ENCODE measurements at regions not wholly inside any gene's neighbourhood (a gene's known extent, or its start where the extent isn't known, plus 50 kb on each side); places are given as distances from the start of the nearest gene placed in this dataset.

DNA sequence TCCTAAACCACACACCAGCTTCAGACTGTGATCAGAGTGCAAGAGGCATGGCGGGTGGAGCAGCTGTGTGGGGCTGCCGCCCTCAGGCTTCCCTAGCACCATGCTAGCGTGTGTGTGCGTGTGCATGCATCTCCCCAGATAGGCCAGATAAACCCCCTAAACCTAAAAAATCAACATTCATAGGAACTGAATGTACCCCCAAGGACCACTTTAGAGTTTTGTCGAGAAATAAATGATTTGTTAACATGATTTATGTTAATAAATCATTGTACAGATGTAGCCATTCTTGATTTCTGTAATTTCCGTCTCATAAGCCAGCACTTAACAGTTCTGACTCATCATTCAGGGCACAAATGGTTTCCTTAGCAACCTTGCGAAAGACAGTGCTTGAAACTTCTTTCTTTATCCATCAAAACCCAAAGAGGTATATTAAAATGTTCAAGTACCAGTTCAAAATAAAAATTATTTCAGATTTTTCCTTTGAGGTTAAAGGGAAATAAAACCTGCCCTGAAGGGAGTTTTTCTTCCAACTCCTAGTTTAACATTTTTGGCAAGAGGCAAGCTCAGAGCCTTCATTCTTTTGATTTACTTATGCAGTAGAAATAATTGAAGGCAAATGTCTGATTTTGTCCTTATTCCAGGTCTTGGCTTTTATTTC, 206.2 kb upstream of the RGS6 start:
- intact Hi-C loops (cut with DNase I): no loop called here
- Histone ChIP-seq H3K4me1 (no peaks in the 10 kb centered on the region), H3K27me3 (no peaks in the 10 kb centered on the region), H3K36me3 (no peaks in the 10 kb centered on the region), H3K27ac (no peak overlapping the region), H3K4me3 (no peak overlapping the region), H3K9me3 (no peaks in the 10 kb centered on the region), H3K9ac (ENCODE audit: low read depth in 2 of 2, low read length in 2 of 2) (no peak overlapping the region)
- TF ChIP-seq, protein P1, sequence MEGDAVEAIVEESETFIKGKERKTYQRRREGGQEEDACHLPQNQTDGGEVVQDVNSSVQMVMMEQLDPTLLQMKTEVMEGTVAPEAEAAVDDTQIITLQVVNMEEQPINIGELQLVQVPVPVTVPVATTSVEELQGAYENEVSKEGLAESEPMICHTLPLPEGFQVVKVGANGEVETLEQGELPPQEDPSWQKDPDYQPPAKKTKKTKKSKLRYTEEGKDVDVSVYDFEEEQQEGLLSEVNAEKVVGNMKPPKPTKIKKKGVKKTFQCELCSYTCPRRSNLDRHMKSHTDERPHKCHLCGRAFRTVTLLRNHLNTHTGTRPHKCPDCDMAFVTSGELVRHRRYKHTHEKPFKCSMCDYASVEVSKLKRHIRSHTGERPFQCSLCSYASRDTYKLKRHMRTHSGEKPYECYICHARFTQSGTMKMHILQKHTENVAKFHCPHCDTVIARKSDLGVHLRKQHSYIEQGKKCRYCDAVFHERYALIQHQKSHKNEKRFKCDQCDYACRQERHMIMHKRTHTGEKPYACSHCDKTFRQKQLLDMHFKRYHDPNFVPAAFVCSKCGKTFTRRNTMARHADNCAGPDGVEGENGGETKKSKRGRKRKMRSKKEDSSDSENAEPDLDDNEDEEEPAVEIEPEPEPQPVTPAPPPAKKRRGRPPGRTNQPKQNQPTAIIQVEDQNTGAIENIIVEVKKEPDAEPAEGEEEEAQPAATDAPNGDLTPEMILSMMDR (IDR thresholded peaks at IDR 0.05): no peak
- no peak for DNase-seq

DNA sequence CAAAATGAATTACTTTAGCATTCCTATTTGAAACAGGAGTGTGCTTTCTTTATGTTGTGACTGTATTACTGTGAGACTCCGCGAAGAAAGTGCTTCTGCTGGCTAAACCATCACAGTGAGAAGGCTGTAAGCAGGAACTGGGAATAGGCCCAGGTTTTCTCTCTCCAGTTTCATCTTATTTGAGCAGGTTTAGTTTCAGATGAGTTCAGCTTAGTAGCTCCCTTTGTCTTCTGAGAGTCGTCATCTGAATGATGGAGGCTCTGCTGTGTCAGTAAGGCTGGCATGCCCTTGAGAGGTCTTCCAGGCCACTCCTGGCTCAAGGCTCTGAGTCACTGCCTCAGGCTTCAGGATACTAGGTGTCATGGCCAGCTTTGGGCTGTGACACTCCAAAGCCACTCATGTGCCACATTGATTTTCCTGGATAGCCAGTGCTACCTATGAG, 205.6 kb upstream of the RGS6 start:
- Histone ChIP-seq H3K4me3 (no peak overlapping the region), H3K27ac (no peak overlapping the region), H3K4me1 (no peaks in the 10 kb centered on the region), H3K9ac (ENCODE audit: low read depth in 2 of 2, low read length in 2 of 2) (no peak overlapping the region), H3K36me3 (no peaks in the 10 kb centered on the region), H3K27me3 (no peaks in the 10 kb centered on the region), H3K9me3 (no peaks in the 10 kb centered on the region)
- intact Hi-C loops (cut with DNase I): no loop called here
- no peak for DNase-seq
- TF ChIP-seq, protein P1 (IDR thresholded peaks at IDR 0.05): no peak

DNA sequence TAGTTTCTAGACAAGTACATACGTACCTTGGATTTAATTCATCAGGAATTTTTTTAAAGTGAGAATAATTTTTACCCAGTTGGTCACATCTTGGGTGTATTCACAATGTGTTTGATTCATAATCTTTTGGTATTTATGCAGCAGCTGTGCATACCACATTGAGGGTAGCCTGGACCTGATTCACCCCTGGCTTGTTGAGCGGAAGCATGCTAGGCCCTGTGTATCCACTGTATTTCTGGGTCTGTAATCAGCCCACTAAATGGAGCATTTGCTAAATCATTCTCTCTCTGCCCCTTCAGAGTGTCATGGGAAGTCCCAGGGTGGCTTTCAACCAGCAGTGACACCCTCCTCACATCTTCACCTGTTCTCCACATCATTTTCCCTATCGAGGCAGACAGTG, 203.8 kb upstream of the RGS6 start:
- Histone ChIP-seq H3K36me3 (no peaks in the 10 kb centered on the region), H3K4me1 (no peaks in the 10 kb centered on the region)
- TF ChIP-seq, protein P1 (IDR thresholded peaks at IDR 0.05): no peak

DNA sequence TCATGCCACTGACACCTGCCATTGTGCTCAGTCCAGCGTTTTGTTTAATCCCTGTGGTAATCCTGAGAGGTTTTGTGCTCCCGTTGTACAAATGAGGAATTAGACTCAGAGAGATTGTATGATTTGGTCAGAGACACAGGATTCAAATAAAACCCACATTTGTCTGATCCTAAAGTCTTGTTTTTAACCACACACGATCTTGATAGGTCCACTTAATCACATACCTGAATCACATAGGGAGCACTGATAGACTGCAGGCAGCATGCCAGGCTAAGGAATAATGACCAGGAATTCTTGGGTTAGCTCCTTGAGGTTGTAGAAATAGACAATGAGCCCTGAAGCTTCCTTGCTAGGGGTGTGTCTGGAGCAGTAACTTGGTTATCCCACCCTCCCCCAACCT, 202.6 kb upstream of the RGS6 start:
- no peak overlapping the region for H3K9ac ChIP-seq (ENCODE audit: low read depth in 2 of 2, low read length in 2 of 2)
- H3K4me1 ChIP-seq: no peaks in the 10 kb centered on the region
- H3K9me3 ChIP-seq: no peaks in the 10 kb centered on the region
- no peak for DNase-seq
- intact Hi-C loops (cut with DNase I): no loop called here
- H3K4me3 ChIP-seq: no peak overlapping the region
- TF ChIP-seq, protein P1 (IDR thresholded peaks at IDR 0.05): no peak
- H3K27ac ChIP-seq: no peak overlapping the region
- H3K36me3 ChIP-seq: no peaks in the 10 kb centered on the region
- no peaks in the 10 kb centered on the region for H3K27me3 ChIP-seq

More for the DNA sequence above, 203.8 kb upstream of the RGS6 start:
- intact Hi-C loops (cut with DNase I): no loop called here
- no peak for DNase-seq
- H3K27me3 ChIP-seq: no peaks in the 10 kb centered on the region
- H3K9ac ChIP-seq (ENCODE audit: low read depth in 2 of 2, low read length in 2 of 2): no peak overlapping the region
- no peak overlapping the region for H3K4me3 ChIP-seq
- no peak overlapping the region for H3K27ac ChIP-seq
- H3K9me3 ChIP-seq: no peaks in the 10 kb centered on the region

DNA sequence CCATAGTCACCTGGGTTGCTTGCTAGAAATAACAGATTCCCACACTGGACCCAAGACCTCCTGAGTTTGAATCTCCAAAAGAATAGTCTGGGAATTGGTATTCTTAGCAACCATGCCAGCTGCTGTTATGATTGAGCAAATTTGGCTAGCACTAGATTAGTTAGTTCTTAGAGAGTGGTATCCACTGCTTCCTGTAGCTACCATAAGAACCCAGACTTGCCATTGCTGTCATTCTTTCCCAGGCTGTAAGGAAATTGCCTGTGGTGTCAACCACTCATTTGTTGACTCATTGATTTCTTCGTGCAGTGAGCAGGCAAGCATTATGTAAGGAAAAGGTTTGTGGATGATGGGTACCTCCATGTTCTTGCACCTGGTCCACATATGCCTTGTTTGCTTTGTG, 201.8 kb upstream of the RGS6 start:
- Histone ChIP-seq H3K4me1 (no peaks in the 10 kb centered on the region), H3K27ac (no peak overlapping the region), H3K9me3 (no peaks in the 10 kb centered on the region), H3K27me3 (no peaks in the 10 kb centered on the region), H3K9ac (ENCODE audit: low read depth in 2 of 2, low read length in 2 of 2) (no peak overlapping the region), H3K4me3 (no peak overlapping the region), H3K36me3 (no peaks in the 10 kb centered on the region)
- DNase-seq: no peak
- TF ChIP-seq, protein P1 (IDR thresholded peaks at IDR 0.05): no peak
- intact Hi-C loops (cut with DNase I): no loop called here

Data from colonic mucosa (tissue), 4 donors.